ENCODE measurements at regions not wholly inside any gene's neighbourhood (a gene's known extent, or its start where the extent isn't known, plus 50 kb on each side); places are given as distances from the start of the nearest gene placed in this dataset.

DNA sequence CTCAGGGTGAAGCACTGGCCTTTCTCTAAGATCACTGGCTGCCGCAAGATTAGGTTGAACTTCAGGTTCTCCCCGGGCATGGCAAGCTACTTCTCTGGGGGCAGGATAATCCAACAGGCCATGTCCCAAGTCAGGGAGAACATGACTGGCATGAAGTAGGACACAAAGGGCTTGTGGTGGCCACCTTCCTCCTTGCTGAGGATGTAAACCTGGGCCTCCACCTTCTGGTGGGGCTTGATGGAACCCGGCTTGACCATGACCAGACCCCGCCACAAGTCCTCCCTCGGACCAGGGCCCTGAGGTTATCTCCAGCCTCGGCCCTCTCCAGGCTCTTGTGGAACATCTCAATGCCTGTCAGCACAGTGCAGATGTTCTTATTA is 211.1 kb upstream of the WSB1 start:
- Histone ChIP-seq H3K36me3 (no peaks in the 10 kb centered on the region), H3K27me3 (no peaks in the 10 kb centered on the region), H3K4me3 (no peak overlapping the region), H3K9me3 (no peaks in the 10 kb centered on the region), H3K27ac (no peak overlapping the region), H3K4me1 (ENCODE audit: insufficient read depth) (no peaks in the 10 kb centered on the region)
- intact Hi-C loops (cut with DNase I): no loop called here
- DNase-seq: no peak
- TF ChIP-seq, protein P1, sequence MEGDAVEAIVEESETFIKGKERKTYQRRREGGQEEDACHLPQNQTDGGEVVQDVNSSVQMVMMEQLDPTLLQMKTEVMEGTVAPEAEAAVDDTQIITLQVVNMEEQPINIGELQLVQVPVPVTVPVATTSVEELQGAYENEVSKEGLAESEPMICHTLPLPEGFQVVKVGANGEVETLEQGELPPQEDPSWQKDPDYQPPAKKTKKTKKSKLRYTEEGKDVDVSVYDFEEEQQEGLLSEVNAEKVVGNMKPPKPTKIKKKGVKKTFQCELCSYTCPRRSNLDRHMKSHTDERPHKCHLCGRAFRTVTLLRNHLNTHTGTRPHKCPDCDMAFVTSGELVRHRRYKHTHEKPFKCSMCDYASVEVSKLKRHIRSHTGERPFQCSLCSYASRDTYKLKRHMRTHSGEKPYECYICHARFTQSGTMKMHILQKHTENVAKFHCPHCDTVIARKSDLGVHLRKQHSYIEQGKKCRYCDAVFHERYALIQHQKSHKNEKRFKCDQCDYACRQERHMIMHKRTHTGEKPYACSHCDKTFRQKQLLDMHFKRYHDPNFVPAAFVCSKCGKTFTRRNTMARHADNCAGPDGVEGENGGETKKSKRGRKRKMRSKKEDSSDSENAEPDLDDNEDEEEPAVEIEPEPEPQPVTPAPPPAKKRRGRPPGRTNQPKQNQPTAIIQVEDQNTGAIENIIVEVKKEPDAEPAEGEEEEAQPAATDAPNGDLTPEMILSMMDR (IDR thresholded peaks at IDR 0.05): no peak
- TF ChIP-seq POLR2A (IDR thresholded peaks at IDR 0.05) (no peak), EP300 (IDR thresholded peaks at IDR 0.05) (no peak)
- 79 to 90% (median 87%) methylated on average over 6 of the region's 6 CpGs for WGBS, 3 donors

DNA sequence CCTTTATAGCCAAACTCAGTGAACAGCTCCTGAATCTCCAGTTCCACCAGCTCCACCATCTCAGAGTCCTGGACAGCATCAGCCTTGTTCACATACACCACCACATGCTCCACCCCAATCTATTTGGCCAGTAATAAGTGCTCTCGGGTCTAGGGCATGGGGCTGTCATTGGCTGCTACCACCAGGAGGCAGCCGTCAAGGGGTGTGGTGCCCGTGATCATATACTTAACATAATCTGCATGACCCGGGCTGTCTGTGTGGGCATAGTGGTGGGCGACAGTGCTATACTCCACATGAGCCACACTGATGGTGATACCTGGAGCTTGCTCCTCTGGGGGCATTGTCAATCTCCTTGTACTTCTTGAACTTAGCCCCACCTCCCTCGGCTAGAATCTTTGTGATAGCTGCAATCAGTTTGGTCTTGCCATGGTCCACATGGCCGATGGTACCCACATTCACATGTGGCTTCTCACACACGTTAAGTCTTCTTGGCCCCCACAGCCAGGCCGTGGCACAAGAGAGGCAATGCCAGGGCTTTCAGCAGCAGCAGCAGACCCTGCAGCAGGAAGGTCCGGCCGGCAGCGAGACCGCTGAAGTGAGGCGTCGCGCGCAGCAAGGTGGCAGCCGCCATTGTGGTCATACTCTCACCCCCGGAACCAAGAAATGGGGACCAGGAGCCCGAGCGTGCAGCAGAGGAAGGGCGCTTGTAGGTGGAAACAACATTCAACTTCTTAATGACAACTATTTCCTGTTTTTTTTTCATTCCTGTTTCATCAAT is 210.3 kb upstream of the WSB1 start:
- H3K36me3 ChIP-seq: no peaks in the 10 kb centered on the region
- TF ChIP-seq, protein P1 (IDR thresholded peaks at IDR 0.05): no peak
- TF ChIP-seq EP300 (IDR thresholded peaks at IDR 0.05) (no peak), POLR2A (IDR thresholded peaks at IDR 0.05) (no peak)
- H3K4me3 ChIP-seq: no peak overlapping the region
- intact Hi-C loops (cut with DNase I): no loop called here
- 85 to 86% (median 85%) methylated on average over 22 of the region's 22 CpGs for WGBS, 3 donors
- H3K4me1 ChIP-seq (ENCODE audit: insufficient read depth): no peaks in the 10 kb centered on the region
- H3K27me3 ChIP-seq: no peaks in the 10 kb centered on the region
- H3K9me3 ChIP-seq: no peaks in the 10 kb centered on the region
- DNase-seq: no peak
- H3K27ac ChIP-seq: no peak overlapping the region

DNA sequence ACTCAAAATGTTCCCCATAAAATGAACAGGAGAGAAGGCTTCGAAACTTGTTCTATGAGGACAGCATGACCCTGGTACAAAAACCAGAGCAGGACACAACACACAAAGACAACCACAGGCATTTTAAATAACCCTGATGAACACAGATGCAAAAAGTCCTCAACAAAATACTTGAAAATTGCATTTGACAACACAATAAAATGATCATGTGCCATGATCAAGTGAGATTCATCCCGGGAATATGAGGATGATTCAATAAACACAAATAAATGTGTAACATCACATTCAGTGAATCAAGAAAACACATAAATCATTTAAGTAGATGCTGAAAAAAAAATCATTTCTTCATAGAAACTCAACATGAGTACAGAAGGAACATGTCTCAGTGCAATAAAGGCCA is 208.4 kb upstream of the WSB1 start:
- Histone ChIP-seq H3K4me1 (ENCODE audit: insufficient read depth) (no peaks in the 10 kb centered on the region), H3K27ac (no peak overlapping the region), H3K4me3 (no peak overlapping the region), H3K36me3 (no peaks in the 10 kb centered on the region), H3K27me3 (no peaks in the 10 kb centered on the region), H3K9me3 (no peaks in the 10 kb centered on the region)
- intact Hi-C loops (cut with DNase I): no loop called here
- no peak for DNase-seq
- TF ChIP-seq EP300 (IDR thresholded peaks at IDR 0.05) (no peak), POLR2A (IDR thresholded peaks at IDR 0.05) (no peak)
- TF ChIP-seq, protein P1 (IDR thresholded peaks at IDR 0.05): no peak
- WGBS, 3 donors: 54 to 64% (median 55%) methylated on average over 2 of the region's 2 CpGs

DNA sequence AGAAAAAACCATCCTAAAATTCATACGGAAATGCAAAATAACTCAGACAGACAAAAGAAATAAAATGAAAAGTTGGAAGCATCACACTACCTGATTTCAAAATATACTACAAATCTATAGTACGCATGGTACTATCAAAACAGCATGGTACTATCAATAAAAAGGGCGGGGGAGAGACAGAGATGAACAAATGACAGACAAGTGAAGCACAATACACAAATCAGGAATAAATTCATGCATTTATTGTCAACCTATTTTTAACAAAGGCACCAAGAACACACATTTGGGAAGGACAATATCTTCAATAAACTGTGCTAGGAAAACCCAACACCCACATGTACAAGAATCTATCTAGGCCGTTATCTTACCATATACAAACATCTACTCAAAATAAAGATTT is 207.4 kb upstream of the WSB1 start:
- no peaks in the 10 kb centered on the region for H3K9me3 ChIP-seq
- H3K4me3 ChIP-seq: no peak overlapping the region
- no peak overlapping the region for H3K27ac ChIP-seq
- H3K27me3 ChIP-seq: no peaks in the 10 kb centered on the region
- TF ChIP-seq EP300 (IDR thresholded peaks at IDR 0.05) (no peak), POLR2A (IDR thresholded peaks at IDR 0.05) (no peak)
- TF ChIP-seq, protein P1 (IDR thresholded peaks at IDR 0.05): no peak
- DNase-seq: no peak
- no peaks in the 10 kb centered on the region for H3K36me3 ChIP-seq
- intact Hi-C loops (cut with DNase I): no loop called here
- 59 to 64% (median 62%) methylated on average over 4 of the region's 4 CpGs for WGBS, 3 donors
- H3K4me1 ChIP-seq (ENCODE audit: insufficient read depth): no peaks in the 10 kb centered on the region

Data from ovary (tissue), 7 donors.